GM12892 (cell line): ENCODE measurements at regions not wholly inside any gene's neighbourhood (a gene's known extent, or its start where the extent isn't known, plus 50 kb on each side); places are given as distances from the start of the nearest gene placed in this dataset.

Experiments used
- POLR2A ChIP-seq: IDR thresholded peaks from 2 replicates; pipeline ENCODE4 v1.6.1; 2011; ENCODE audit warnings: low read depth, low read length, control low read depth
- POLR2AphosphoS5 ChIP-seq: IDR thresholded peaks from 2 replicates; pipeline ENCODE4 v1.6.1; 2011; ENCODE audit warnings: low read depth, low read length, control low read depth

- TF ChIP-seq POLR2AphosphoS5 (no peak), POLR2A (no peak)
These were observed 149.9 kb downstream of the FBXO8 start for GRCh38 chr4:174133551-174133950.
